HG02938 (cell line): ENCODE measurements at regions not wholly inside any gene's neighbourhood (a gene's known extent, or its start where the extent isn't known, plus 50 kb on each side); places are given as distances from the start of the nearest gene placed in this dataset.

ENCODE experiments used
- ATAC-seq: cut with Tn5 transposase; IDR thresholded peaks from one replicate; pipeline ENCODE4 v1.9.1; 2021; ENCODE audit warnings: mild to moderate bottlenecking, moderate library complexity; ENCODE audit not compliant: unreplicated experiment

DNA sequence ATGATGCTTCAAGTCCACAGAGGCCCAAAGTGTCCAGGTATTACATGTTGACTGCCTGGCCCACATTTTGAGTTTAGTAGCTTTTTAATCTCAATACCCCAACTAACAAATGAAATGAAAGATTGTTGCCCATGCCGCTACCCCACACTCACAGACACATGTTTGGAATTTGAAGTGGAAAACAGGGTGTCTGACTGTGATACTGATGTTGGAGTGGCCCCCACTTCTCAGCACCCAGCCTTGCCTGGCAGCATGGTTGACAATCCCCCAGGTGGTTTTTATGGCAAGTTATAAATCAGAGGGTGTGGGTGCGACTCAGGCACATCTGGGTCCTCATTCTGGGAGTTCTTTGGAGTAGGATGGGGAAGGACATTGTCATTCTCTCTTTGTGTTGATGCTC is 314.7 kb upstream of the ZNF32 start:
- ATAC-seq: no peak

DNA sequence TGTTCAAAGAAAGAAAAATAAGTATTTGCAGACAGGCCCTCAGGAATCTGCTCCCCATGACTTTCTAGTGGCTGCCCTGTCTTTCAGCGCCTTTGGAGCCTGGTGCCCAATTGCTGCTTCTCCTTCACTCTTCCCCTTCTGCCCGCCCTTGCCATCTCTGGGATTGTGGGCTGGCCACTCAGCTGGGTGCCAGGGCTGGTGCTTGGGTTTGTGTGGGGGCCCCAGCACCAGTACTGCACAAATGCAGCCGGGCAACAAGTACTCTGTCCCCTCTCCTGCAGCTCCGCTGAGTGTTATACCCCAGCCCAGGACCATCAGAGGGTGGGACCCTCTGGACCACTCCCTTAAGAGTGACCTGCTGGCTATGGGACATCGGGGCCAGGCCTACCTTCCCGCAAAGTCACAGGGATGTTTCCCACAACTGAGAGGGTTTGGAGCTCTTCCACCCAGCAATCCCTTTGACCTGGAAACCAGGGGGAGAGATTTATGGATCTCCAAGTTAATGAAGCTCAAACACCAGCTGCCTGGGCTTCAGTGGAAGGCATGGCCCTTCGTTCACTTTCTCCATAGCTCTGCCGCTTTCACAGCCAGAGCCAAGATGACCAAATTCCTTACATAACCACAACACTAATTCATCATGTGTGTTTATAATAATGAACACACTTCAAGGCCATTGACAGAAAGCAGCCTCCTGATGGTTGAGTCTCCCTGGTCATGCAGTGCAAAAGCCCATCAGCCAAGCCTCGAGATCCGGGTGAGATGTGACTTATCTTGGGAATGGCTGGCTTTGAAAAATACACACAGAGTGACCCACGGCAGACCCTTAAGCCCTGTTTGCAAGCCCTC is 313.9 kb upstream of the ZNF32 start:
- ATAC-seq: no peak

- no peak for ATAC-seq
These were observed 313.1 kb upstream of the ZNF32 start for GRCh38 chr10:43961523-43962345.

DNA sequence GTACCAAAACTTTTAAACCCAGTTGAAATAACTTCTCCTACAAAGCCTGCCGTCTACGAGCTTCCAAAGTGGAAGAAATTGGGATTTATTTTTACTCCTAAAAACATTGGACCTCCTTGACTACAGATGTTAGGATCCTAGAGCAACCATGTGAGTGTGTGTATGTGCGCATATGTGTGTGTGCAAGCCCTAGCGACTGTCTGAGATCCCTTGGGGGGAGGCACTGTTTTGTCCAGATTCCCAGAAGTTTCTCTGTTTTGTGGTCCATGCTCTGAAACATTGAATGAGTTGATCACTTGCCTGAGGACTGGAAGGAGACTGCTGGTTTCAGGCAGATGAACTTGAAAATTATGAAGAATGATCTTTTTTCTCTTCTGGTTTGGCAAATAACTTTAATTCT is 312.3 kb upstream of the ZNF32 start:
- no peak for ATAC-seq

DNA sequence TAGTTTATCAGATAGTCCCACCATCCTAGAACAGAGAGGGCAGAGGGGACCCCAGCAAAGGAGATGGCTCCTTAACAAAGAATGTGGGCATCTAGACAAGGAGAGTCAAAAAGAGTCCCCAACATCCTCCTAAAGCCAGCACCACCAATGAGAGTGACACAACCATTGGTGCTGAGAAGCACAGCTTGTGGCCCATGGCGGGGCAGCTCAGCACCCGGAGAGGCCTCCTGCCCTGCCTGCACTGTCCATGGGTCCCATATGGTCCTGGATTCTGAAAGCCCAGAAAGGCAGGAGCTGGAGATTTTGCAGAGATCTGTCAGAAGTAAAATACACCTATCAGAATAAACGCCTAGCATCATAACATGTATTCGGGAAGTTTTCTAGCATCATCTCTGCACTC is 311.8 kb upstream of the ZNF32 start:
- no peak for ATAC-seq

- ATAC-seq: no peak
These were observed 311.4 kb upstream of the ZNF32 start for GRCh38 chr10:43960135-43960415.

- no peak for ATAC-seq
These were observed 310.9 kb upstream of the ZNF32 start for GRCh38 chr10:43959364-43960134.

DNA sequence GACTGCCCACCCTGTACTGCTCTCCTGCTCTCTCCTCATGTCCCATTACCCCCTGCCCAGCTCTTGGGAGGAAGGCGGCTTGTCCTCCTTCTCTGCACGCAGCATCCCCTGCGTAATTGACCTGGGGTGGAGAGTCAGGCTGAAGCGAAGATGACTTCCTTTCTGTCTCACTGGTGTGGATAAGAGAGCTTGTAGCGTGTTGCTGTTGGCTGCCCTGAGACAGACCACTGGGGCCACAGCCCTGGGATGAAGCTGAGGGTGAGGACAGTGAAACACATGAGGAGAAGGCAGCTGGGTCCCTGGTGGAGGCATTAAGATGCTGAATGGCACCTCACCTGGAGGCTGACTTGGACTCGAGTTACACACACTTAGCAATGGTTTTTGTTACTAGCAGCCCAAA is 310.3 kb upstream of the ZNF32 start:
- no peak for ATAC-seq

DNA sequence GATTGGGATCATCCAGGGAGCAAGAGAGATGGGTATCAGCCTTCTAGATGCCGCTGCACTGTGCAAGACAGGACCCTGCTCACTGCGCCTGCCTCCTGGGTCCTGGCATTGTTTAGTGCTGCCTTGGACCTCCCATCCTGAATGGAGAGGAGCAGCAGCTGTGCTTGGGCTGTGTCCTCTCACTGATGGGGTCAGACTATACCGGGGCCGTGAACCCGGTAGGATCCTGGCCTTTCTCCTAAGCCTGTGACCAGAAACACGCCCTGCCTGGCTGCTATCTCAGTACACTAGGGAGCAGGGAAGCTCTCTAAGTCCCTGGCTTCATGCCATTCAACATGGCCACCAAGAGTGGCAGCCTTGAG is 309.4 kb upstream of the ZNF32 start:
- no peak for ATAC-seq

DNA sequence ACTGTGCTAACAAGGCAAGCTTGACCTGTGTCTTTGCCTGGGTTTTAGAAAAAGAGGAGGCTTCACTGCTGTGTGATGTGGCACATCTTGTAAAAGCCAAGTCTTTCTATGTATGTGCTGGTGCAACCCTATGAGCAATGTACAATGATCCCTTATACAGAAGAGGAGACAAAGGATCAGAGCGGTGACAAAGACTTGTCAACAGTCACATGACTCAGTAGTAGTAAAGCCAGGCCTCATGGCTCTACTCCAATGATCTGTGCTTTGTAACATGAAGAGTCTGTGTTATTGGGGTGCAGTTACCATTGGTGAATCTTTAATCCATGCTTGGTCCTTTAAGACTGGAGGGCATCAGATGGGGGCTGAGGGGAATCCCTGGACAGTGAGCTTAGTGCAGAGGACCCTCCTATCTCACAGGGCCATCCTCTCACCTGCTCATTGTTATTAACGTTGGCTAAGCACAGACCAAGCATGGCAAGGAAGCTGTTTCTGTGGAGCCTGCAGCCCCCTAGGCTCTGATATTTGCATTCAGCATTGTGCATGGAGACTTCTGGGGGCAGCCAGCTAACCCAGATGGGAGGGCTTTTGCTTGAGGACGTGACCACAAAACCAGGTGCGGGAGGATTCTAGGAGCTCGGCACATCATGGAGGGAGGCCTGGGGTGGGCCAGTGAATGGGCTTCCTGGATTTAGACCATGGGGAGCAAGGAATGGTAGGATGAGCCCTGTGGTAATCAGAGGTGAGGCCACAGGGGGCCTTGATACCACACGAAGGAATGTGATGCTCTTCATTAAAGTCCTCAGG is 308.8 kb upstream of the ZNF32 start:
- ATAC-seq: no peak

DNA sequence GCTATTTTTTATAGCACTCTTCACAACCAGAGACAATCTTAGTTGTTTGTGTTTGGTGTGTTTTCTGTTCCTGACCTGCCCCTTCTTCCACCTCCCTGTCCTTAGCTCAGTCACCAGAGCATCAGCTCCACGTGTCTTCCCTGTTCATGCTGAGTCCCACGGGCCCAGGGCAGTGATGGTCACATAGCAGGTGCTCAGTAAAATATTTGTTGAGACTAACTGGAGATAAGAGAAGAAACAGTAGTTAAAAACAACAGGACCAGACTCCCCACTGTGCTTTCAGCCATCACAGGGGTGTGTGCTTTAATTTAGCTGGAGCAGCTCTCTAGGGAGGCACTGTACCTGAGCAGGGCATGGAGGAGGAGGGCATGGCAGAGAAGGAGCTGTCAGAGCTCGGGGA is 307.3 kb upstream of the ZNF32 start:
- no peak for ATAC-seq

DNA sequence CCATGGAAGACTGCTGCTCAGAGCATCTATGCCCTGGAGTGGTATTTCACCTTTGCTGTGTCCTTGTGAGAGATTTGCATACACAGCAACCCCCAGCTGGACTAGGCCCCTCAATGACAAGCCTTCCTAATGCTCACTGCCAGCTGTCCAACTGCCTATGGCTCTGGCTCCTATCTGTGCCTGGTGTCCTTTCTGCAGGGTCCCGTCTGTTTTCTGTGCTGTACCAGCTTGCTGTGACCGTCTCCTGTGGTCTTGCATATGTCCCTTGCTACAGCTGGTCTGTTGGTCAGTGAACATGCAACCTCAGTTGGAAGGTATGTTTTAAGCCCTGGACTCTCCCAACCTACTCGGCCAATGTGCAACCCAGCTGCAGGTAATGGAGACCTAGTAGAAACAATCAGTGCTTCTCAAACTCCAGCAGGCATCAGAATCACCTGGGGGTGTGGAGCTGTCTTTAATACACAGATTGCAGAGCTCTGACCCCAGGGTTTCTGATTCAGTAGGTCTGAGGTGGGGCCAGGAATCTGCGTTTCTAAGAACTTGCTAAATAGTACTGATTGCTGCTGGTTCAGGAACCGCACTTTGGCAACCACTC is 306.4 kb upstream of the ZNF32 start:
- ATAC-seq: no peak

DNA sequence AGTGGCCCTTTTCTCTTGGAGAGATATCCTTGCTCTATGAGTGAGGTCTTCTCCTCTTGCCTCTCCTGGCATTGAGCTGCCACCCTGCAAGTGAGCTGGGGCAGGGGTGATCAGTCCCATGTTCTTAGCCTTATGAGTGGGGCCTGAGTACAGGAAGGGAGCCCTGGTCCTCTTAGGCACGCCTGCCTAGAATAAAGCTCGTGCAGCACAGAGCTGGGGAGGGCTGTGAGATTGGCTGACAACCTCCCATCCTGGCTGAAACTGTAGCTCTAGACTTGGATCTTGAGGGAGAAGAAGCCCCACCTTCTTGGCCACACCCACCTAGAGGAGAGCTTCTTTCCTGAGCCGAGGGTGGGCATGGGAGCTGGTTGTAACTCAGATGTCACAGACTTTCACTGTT is 305.0 kb upstream of the ZNF32 start:
- ATAC-seq: no peak

DNA sequence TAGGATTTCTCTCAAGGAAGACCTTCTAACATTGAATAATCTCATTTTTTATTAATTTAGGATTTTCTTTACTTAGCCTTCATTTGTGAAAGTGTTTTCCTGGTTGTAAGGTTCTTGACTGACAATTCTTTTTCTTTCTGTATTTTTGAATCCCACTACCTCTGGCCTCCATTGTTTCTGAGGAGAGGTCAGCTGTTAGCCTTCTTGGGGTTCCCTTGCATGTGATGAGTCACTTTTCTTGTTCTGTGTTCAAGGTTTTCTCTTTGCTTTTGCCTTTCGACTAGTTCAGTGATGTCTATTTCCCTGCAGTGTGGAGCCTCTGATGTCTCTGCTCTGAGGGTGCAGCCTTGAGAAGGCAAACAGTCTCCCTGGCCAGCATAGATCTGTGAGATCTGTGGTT is 304.1 kb upstream of the ZNF32 start:
- ATAC-seq: no peak

DNA sequence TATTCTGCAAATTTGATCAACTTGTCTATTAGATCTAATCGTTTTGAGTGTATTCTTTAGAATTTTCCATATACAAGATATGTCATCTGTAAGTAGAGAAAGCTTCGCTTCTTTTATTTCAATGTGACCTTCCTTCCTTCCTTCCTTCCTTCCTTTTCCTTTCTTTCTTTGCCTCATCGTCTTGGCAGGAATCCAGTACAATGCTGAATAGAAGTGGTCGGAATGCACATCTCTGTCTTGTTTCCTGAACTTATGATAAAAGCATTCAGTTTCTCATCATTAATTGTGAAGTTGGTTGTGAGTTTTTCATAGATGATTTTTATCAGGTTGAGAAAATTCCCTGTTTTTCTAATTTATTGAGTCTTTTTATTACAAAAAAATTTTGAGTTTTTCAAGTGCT is 300.7 kb upstream of the ZNF32 start:
- no peak for ATAC-seq

- no peak for ATAC-seq
These were observed 297.8 kb upstream of the ZNF32 start for GRCh38 chr10:43946445-43946844.

- ATAC-seq: no peak
These were observed 297.2 kb upstream of the ZNF32 start for GRCh38 chr10:43945908-43946307.

- ATAC-seq: no peak
These were observed 296.5 kb upstream of the ZNF32 start for GRCh38 chr10:43945094-43945730.

- no peak for ATAC-seq
These were observed 295.9 kb upstream of the ZNF32 start for GRCh38 chr10:43944381-43945093.
